Tibial nerve (tissue), 4 donors: ENCODE measurements at regions not wholly inside any gene's neighbourhood (a gene's known extent, or its start where the extent isn't known, plus 50 kb on each side); places are given as distances from the start of the nearest gene placed in this dataset.
"Not testable (repeated sequence)": the region's sequence is repeated elsewhere in the genome, so short reads cannot be mapped to it uniquely, and the experiment has no call there.

Source experiments
- DNase-seq, 2 donors: peaks; one replicate each; pipeline ENCODE4 v3.0.0-alpha.2; 2019; ENCODE audit warnings: low spot score in 2 of 2
- H3K27ac ChIP-seq, 4 donors: fragments of 200-600 bp; sonication (generic) in 3 of 4; one replicate each; pipeline ENCODE4 v1.5.1; 2017 to 2019; ENCODE audit warnings: mild to moderate bottlenecking in 1 of 4
- H3K27me3 ChIP-seq, 2 donors: fragments of 200-600 bp; sonication (generic) in 1 of 2; one replicate each; pipeline versions ENCODE4 v1.5.1 to v1.6.0; 2017 to 2019
- H3K36me3 ChIP-seq, 3 donors: fragments of 200-600 bp; sonication (generic); one replicate each; pipeline ENCODE4 v1.5.1; 2018 to 2019
- H3K4me1 ChIP-seq, 4 donors: fragments of 200-600 bp; sonication (generic) in 3 of 4; one replicate each; pipeline ENCODE4 v1.5.1; 2017 to 2019
- H3K4me3 ChIP-seq, 4 donors: fragments of 200-600 bp; sonication (generic) in 3 of 4; one replicate each; pipeline ENCODE4 v1.5.1; 2017 to 2019; ENCODE audit warnings: mild to moderate bottlenecking in 1 of 4, moderate library complexity in 1 of 4
- H3K9me3 ChIP-seq, 4 donors: fragments of 200-600 bp; sonication (generic) in 3 of 4; one replicate each; pipeline ENCODE4 v1.5.1; 2017 to 2019
- EP300 ChIP-seq, 2 donors: sonication (generic); formaldehyde crosslinking; IDR thresholded peaks; one replicate each; pipeline ENCODE4 v1.6.1; 2017; ENCODE audit warnings: antibody characterized with exemption in 2 of 2, mild to moderate bottlenecking in 1 of 2
- POLR2A ChIP-seq, 2 donors: fragments of 450-650 bp; IDR thresholded peaks; one replicate each; pipeline ENCODE4 v1.6.1; 2017; ENCODE audit warnings: antibody characterized with exemption in 2 of 2, mild to moderate bottlenecking in 2 of 2, moderate library complexity in 2 of 2
- WGBS, 2 donors: methylation state at CpG; one replicate each; pipeline ENCODE4 v1.1.5; 2018; 5-methylcytosine and 5-hydroxymethylcytosine counted together
- TF ChIP-seq, protein P1 (sequence below), 5 experiments: fragments of 200-600 bp in 3 of 5; fragments of 450-650 bp in 2 of 5; sonication (generic) in 3 of 5; IDR thresholded peaks; one replicate each; pipeline ENCODE4 v1.5.1; 2016 to 2019; ENCODE audit warnings: antibody characterized with exemption in 5 of 5, mild to moderate bottlenecking in 3 of 5, moderate library complexity in 2 of 5

- Histone ChIP-seq H3K9me3 (peaks cover 0 to 23% (median 2%) of the 10 kb centered on the region in 4 donors), H3K27ac (no peak overlapping the region), H3K4me1 (no peaks in the 10 kb centered on the region), H3K4me3 (no peak overlapping the region), H3K36me3 (no peaks in the 10 kb centered on the region), H3K27me3 (no peaks in the 10 kb centered on the region)
- 18 to 54% methylated on average over 1 of the region's 1 CpG for WGBS, 2 donors
- no peak for DNase-seq
- TF ChIP-seq POLR2A (IDR thresholded peaks at IDR 0.05) (no peak), EP300 (IDR thresholded peaks at IDR 0.05) (no peak)
- TF ChIP-seq, protein P1, sequence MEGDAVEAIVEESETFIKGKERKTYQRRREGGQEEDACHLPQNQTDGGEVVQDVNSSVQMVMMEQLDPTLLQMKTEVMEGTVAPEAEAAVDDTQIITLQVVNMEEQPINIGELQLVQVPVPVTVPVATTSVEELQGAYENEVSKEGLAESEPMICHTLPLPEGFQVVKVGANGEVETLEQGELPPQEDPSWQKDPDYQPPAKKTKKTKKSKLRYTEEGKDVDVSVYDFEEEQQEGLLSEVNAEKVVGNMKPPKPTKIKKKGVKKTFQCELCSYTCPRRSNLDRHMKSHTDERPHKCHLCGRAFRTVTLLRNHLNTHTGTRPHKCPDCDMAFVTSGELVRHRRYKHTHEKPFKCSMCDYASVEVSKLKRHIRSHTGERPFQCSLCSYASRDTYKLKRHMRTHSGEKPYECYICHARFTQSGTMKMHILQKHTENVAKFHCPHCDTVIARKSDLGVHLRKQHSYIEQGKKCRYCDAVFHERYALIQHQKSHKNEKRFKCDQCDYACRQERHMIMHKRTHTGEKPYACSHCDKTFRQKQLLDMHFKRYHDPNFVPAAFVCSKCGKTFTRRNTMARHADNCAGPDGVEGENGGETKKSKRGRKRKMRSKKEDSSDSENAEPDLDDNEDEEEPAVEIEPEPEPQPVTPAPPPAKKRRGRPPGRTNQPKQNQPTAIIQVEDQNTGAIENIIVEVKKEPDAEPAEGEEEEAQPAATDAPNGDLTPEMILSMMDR (IDR thresholded peaks at IDR 0.05), result no peak
Observed at GRCh38 chr3:110940055-110940454, 131.6 kb upstream of the NECTIN3 start.

DNA sequence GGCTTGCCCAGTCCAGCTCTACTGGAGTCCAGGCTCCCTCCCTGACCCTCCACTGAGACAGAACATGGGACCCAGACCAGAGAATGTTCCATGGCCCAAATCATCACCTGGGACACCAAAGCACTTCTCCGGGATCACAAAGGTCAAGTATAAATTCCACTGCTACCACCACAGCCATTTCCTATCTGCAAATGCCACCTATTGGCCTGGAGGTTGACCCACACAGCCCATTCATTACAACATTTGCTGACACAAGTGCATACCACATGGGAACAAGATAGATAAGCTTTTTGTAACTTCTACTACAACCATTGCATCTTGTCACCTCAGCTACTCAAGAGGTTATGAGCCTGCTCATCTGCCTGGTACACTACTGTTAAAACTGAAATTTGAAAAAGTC, 126.8 kb upstream of the NECTIN3 start:
- Histone ChIP-seq H3K4me1 (no peaks in the 10 kb centered on the region), H3K9me3 (peaks cover 0 to 69% (median 9%) of the 10 kb centered on the region in 4 donors), H3K27me3 (no peaks in the 10 kb centered on the region), H3K4me3 (no peak overlapping the region), H3K36me3 (peaks cover 0 to 3% (median 0%) of the 10 kb centered on the region in 3 donors), H3K27ac (no peak overlapping the region)
- WGBS, 2 donors, result 100% methylated on average over 1 of the region's 1 CpG
- no peak for DNase-seq
- TF ChIP-seq, protein P1 (IDR thresholded peaks at IDR 0.05), result no peak
- TF ChIP-seq EP300 (IDR thresholded peaks at IDR 0.05), result no peak
- no peak for TF ChIP-seq POLR2A (IDR thresholded peaks at IDR 0.05)

GRCh38 chr3:110946810-110947209, 124.8 kb upstream of the NECTIN3 start:
- Histone ChIP-seq H3K4me3 (no peak overlapping the region), H3K9me3 (peaks cover 0 to 87% (median 9%) of the 10 kb centered on the region in 4 donors), H3K27ac (no peak overlapping the region), H3K27me3 (no peaks in the 10 kb centered on the region), H3K36me3 (peaks cover 0 to 3% (median 0%) of the 10 kb centered on the region in 3 donors), H3K4me1 (no peaks in the 10 kb centered on the region)
- TF ChIP-seq, protein P1 (IDR thresholded peaks at IDR 0.05), result no peak
- no peak for TF ChIP-seq POLR2A (IDR thresholded peaks at IDR 0.05)
- no peak for TF ChIP-seq EP300 (IDR thresholded peaks at IDR 0.05)
- DNase-seq, result no peak

- 60 to 88% methylated on average over 1 of the region's 1 CpG for WGBS, 2 donors
- not testable (repeated sequence) for DNase-seq, H3K4me1 ChIP-seq, H3K4me3 ChIP-seq, H3K27ac ChIP-seq, H3K36me3 ChIP-seq, H3K27me3 ChIP-seq
- peaks cover 0 to 72% (median 9%) of the 10 kb centered on the region in 4 donors for H3K9me3 ChIP-seq
Observed at GRCh38 chr3:110949194-110949593, 122.4 kb upstream of the NECTIN3 start.

DNA sequence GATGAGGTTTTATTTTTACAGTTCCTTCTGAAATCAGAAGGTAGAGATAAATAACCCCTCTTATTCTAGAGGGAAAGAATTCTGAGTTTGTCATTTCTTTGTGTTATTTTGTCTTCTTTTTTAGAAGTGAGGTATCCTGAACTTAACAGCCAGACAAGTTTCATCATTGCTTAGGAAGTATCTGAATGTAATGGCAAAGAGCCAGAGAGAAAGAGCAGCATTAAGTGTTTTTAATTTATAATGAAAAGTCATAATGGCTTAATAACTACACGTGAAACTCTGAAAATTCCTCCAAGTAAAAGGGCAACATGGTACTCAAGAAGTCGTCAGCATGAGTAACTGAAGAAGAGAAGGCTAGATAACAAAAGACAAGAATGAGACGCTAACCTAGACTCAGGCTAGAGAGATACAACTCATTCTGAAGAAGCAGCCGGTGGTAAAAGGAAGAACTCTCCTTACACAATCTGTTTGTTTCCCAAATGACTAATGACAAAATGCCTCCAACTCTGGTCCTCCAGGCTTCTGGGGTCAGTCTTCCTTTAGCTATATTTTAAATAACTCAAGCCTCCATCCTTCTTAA, 116.2 kb upstream of the NECTIN3 start:
- no peak for DNase-seq
- WGBS, 2 donors, result 69 to 75% methylated on average over 4 of the region's 4 CpGs

More for the DNA sequence above, 116.2 kb upstream of the NECTIN3 start:
- Histone ChIP-seq H3K4me3 (no peak overlapping the region), H3K27ac (no peak overlapping the region), H3K27me3 (no peaks in the 10 kb centered on the region), H3K36me3 (no peaks in the 10 kb centered on the region), H3K9me3 (peaks cover 0 to 12% (median 0%) of the 10 kb centered on the region in 4 donors), H3K4me1 (no peaks in the 10 kb centered on the region)
- TF ChIP-seq POLR2A (IDR thresholded peaks at IDR 0.05), result no peak
- no peak for TF ChIP-seq EP300 (IDR thresholded peaks at IDR 0.05)
- TF ChIP-seq, protein P1 (IDR thresholded peaks at IDR 0.05), result no peak
